Pancreas (tissue), 10 donors: ENCODE measurements at regions not wholly inside any gene's neighbourhood (a gene's known extent, or its start where the extent isn't known, plus 50 kb on each side); places are given as distances from the start of the nearest gene placed in this dataset.

ENCODE experiments used
- ATAC-seq, 4 donors: fragments of 200-7000 bp; cut with Tn5 transposase; one replicate each; pipeline versions ENCODE4 v1.8.0 to v1.9.1; 2020; ENCODE audit warnings: mild to moderate bottlenecking in 4 of 4, moderate library complexity in 4 of 4
- DNase-seq, 6 donors: peaks; one replicate each; pipeline ENCODE4 v3.0.0-alpha.2; 2020
- FAIRE-seq: peaks from 2 replicates; lab custom pipeline; 2012; peaks lifted over from hg19 to GRCh38; lab: Jason Lieb, UNC
- H3K27ac ChIP-seq, 4 donors: fragments of 200-600 bp; sonication (generic); 1 replicate in 3 of 4; 2 replicates in 1 of 4; pipeline versions ENCODE4 v1.5.0 to v1.8.0; 2020
- H3K27me3 ChIP-seq, 4 donors: fragments of 200-600 bp; one replicate each; pipeline ENCODE4 v1.8.0; 2021
- H3K36me3 ChIP-seq, 3 donors: fragments of 200-600 bp; sonication (generic) in 1 of 3; one replicate each; pipeline versions ENCODE4 v1.5.0 to v1.8.0; 2020 to 2021
- H3K4me1 ChIP-seq, 3 donors: fragments of 200-600 bp; one replicate each; pipeline ENCODE4 v1.8.0; 2021
- H3K4me3 ChIP-seq, 4 donors: fragments of 200-600 bp; sonication (generic) in 2 of 4; one replicate each; pipeline versions ENCODE4 v1.5.0 to v1.8.0; 2020 to 2021
- H3K9me3 ChIP-seq, 4 donors: fragments of 200-600 bp; one replicate each; pipeline ENCODE4 v1.8.0; 2021
- WGBS, 2 donors: extraction: QIAGEN DNeasy Blood & Tissue Kit; methylation state at CpG; one replicate each; pipeline ENCODE4 v1.1.7; 2013; 5-methylcytosine and 5-hydroxymethylcytosine counted together
- intact Hi-C, 3 donors: fragments of 100-400 bp; cut with DNase I; formaldehyde crosslinking; loops; one replicate each; pipeline versions ENCODE4 v1.11.1 to v1.14.2; 2022
- TF ChIP-seq, protein P1 (sequence below), 4 donors: fragments of 200-600 bp; sonication (generic) in 3 of 4; IDR thresholded peaks; one replicate each; pipeline versions ENCODE4 v1.5.0 to v1.8.0; 2021; ENCODE audit warnings: antibody characterized with exemption in 4 of 4
- donor health status: healthy with polysubstance abuse.
- donor health status: DM: no; HTN: no; CAD: no; lungs with moderate emphysema.
- donor health status: DM: no; HTN: no; CAD: no.
- donor health status: control.
- donor health status: control.
- donor health status: Bipolar disorder and iron deficiency.
- donor health status: DM: yes; HTN: yes; CAD: no.
- donor health status: DM: no; HTN: no; CAD: no.
- donor health status: DM: no; HTN: no; CAD: no.
- donor health status: DM: yes; HTN: yes; CAD: no.

DNA sequence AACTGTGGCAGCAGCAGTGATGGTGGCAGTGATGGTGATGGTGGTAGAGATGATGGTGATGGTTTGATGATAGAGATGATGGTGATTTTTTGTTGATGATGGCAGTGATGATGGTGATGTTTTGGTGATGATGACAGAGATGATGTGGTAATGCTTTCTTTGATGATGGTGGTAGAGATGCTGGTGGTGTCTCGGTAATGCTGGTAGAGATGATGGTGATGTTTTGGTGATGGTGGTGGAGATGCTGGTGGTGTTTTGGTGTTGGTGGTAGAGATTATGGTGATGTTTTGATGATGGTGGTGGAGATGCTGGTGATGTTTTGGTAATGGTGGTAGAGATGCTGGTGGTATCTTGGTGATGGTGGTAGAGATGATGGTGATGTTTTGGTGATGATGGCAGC, 131.6 kb downstream of the NAV1 start:
- DNase-seq: no peak
- H3K9me3 ChIP-seq: no peaks in the 10 kb centered on the region
- no peaks in the 10 kb centered on the region for H3K36me3 ChIP-seq
- TF ChIP-seq, protein P1, sequence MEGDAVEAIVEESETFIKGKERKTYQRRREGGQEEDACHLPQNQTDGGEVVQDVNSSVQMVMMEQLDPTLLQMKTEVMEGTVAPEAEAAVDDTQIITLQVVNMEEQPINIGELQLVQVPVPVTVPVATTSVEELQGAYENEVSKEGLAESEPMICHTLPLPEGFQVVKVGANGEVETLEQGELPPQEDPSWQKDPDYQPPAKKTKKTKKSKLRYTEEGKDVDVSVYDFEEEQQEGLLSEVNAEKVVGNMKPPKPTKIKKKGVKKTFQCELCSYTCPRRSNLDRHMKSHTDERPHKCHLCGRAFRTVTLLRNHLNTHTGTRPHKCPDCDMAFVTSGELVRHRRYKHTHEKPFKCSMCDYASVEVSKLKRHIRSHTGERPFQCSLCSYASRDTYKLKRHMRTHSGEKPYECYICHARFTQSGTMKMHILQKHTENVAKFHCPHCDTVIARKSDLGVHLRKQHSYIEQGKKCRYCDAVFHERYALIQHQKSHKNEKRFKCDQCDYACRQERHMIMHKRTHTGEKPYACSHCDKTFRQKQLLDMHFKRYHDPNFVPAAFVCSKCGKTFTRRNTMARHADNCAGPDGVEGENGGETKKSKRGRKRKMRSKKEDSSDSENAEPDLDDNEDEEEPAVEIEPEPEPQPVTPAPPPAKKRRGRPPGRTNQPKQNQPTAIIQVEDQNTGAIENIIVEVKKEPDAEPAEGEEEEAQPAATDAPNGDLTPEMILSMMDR (IDR thresholded peaks at IDR 0.05): no peak
- no peak overlapping the region for H3K27ac ChIP-seq
- intact Hi-C loops: no loop called here
- no peak for FAIRE-seq
- 96 to 100% methylated on average over 1 of the region's 1 CpG for WGBS, 2 donors
- no peak for ATAC-seq
- no peaks in the 10 kb centered on the region for H3K27me3 ChIP-seq
- peaks cover 0 to under 1% (median 0%) of the 10 kb centered on the region in 3 donors for H3K4me1 ChIP-seq
- no peak overlapping the region for H3K4me3 ChIP-seq

DNA sequence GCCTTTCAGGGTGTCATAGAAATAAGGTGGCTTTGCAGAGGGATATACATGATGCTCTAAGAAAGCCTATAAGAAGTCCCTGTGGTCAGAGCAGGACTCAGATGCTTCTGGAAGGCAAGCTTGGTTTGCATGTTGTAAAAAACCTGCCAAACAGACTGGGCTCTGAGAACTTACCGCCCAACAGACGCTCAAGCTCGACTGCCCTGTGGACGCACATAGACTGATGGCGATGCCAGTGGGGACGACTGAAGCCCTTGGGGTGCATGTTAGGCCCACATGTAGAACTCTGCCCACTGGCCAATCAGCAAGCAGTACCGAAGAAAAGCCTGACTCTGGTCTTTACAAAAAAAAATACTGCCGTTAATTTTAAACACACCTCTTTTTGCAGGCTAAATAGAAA, 133.8 kb downstream of the NAV1 start:
- Histone ChIP-seq H3K27ac (no peak overlapping the region), H3K9me3 (no peaks in the 10 kb centered on the region), H3K4me1 (peaks cover 6 to 11% (median 6%) of the 10 kb centered on the region in 3 donors), H3K36me3 (no peaks in the 10 kb centered on the region), H3K27me3 (no peaks in the 10 kb centered on the region), H3K4me3 (no peak overlapping the region)
- TF ChIP-seq, protein P1 (IDR thresholded peaks at IDR 0.05): no peak
- FAIRE-seq: no peak
- intact Hi-C loops: no loop called here
- ATAC-seq: no peak
- DNase-seq: no peak
- WGBS, 2 donors: 87 to 88% methylated on average over 8 of the region's 8 CpGs

DNA sequence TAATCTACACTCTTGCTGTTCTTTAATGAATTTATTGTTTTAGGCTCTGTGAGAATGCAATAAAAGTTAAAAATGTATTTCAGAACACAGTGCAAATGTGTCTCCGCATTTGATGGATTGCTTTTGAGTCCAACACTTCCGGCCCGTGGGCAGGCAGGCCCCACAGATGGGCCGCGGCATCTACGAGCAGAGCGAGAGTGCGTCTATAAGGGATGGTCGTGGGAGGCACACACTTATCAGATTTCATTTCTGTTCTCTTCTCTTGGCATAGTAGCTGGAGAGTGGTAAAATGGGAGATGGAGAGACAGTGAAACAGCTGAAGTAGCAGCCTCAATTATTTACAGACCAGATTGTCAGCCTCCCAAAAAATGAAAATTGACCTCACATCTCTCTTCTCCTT, 134.2 kb downstream of the NAV1 start:
- H3K36me3 ChIP-seq: no peaks in the 10 kb centered on the region
- TF ChIP-seq, protein P1 (IDR thresholded peaks at IDR 0.05): no peak
- intact Hi-C loops: no loop called here
- no peaks in the 10 kb centered on the region for H3K9me3 ChIP-seq
- no peak for DNase-seq
- H3K27ac ChIP-seq: no peak overlapping the region
- no peak overlapping the region for H3K4me3 ChIP-seq
- WGBS, 2 donors: 90% methylated on average over 9 of the region's 9 CpGs
- ATAC-seq: no peak
- no peak for FAIRE-seq
- H3K4me1 ChIP-seq: peaks cover 6 to 11% (median 6%) of the 10 kb centered on the region in 3 donors
- H3K27me3 ChIP-seq: no peaks in the 10 kb centered on the region

DNA sequence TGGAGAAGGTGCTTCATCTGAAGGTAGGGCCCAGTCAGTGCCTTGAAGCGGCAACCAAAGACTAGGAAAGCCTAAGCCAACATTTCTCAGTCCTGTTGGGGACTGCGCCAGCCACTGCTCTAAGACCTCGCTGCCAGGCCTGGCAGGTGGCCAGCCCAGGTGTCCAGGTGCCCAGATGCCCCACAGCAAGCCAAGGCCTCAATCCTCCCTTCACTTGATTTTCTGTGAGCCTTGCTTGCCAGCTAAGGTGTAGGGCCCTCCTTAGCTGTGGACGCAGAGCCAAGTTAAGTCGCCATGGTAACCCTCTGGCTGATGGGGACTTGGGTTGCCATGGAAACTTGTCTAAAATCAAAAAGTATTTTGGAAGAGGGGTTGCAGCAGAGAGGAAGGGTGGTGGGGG, 135.0 kb downstream of the NAV1 start:
- DNase-seq (peak in 4 of 6 donors; percentile 44 to 70 (median 66)), FAIRE-seq (no peak), ATAC-seq (peak in 2 of 4 donors; percentile 42 to 53)
- Histone ChIP-seq H3K27me3 (no peaks in the 10 kb centered on the region), H3K4me3 (no peak overlapping the region), H3K4me1 (peaks cover 6 to 11% (median 6%) of the 10 kb centered on the region in 3 donors), H3K27ac (no peak overlapping the region), H3K9me3 (no peaks in the 10 kb centered on the region), H3K36me3 (no peaks in the 10 kb centered on the region)
- WGBS, 2 donors: 60 to 66% methylated on average over 5 of the region's 5 CpGs
- TF ChIP-seq, protein P1 (IDR thresholded peaks at IDR 0.05): no peak
- intact Hi-C loops: no loop called here

DNA sequence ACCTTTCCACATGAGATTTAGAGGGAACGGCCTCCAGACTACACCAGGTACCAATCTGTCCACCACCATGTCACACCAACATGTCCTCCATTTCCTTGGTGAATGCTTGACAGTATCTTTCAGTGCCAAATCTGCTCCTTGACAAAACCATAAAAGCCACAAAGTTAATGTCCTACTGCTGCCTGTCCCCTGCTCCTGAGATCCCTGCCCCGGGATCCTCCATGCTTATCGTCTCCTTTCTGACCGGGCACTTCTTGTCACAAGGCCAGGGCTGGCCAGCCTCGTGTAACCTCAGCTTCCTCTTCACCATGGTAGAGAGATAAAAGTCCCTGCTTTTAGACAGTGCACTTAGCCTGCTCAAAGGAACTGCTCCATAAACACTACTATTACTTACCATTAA, 136.2 kb downstream of the NAV1 start:
- TF ChIP-seq, protein P1 (IDR thresholded peaks at IDR 0.05): no peak
- no peak for FAIRE-seq
- peak in 3 of 4 donors; percentile 44 to 70 (median 57) for ATAC-seq
- Histone ChIP-seq H3K4me1 (peaks cover 6 to 11% (median 6%) of the 10 kb centered on the region in 3 donors), H3K36me3 (no peaks in the 10 kb centered on the region), H3K27me3 (no peaks in the 10 kb centered on the region), H3K4me3 (no peak overlapping the region), H3K27ac (no peak overlapping the region), H3K9me3 (no peaks in the 10 kb centered on the region)
- intact Hi-C loops: no loop called here
- WGBS, 2 donors: 59 to 63% methylated on average over 5 of the region's 5 CpGs
- DNase-seq: no peak
